Activated CD8-positive, alpha-beta memory T cell treated with anti-CD3 and anti-CD28 coated beads, Interleukin-2, amount 50 U/mL, for 24 hours (primary cell): ENCODE measurements at regions not wholly inside any gene's neighbourhood (a gene's known extent, or its start where the extent isn't known, plus 50 kb on each side); places are given as distances from the start of the nearest gene placed in this dataset.
"Not testable (repeated sequence)": the region's sequence is repeated elsewhere in the genome, so short reads cannot be mapped to it uniquely, and the experiment has no call there.

Experiments used
- DNase-seq: peaks from one replicate; pipeline ENCODE4 v3.0.0-alpha.2; 2020; ENCODE audit errors: extremely low read depth

GRCh38 chr12:131613678-131614077 lies 97.2 kb upstream of the SFSWAP start:
- DNase-seq: no peak

DNA sequence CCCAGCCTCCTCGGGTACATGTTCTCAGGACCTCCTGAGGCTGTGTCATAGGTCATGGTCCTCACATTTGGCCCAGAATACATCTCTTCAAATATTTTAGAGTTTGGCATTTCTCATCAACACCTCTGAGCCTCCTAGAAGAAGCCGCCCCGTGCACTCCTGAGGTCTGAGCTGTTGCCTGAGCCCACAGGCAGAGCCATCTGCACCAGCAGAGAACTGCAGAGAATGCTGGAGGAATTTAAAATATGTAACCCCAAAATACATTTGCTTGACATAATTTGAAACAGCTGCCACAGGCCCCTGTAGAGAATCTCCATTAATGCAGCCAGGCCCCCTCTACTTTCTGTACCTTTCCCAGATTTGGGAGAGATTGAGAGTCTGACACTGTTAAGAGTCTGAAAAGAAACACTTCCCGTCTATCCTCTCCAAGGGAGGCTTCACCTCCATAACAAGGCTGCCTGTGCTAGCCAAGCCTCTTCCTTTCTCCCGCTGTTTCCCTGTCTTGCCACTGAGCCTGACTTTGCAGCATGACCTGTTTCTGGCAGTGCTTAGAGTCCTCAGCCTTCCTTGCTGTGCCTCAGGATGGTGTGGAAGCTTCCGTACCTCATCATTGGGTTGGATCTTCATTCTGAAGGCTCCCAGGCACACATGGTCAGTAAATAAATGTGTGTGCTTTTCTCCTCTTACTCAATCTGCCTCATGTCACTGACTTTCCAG lies 95.4 kb upstream of the SFSWAP start:
- no peak for DNase-seq

DNA sequence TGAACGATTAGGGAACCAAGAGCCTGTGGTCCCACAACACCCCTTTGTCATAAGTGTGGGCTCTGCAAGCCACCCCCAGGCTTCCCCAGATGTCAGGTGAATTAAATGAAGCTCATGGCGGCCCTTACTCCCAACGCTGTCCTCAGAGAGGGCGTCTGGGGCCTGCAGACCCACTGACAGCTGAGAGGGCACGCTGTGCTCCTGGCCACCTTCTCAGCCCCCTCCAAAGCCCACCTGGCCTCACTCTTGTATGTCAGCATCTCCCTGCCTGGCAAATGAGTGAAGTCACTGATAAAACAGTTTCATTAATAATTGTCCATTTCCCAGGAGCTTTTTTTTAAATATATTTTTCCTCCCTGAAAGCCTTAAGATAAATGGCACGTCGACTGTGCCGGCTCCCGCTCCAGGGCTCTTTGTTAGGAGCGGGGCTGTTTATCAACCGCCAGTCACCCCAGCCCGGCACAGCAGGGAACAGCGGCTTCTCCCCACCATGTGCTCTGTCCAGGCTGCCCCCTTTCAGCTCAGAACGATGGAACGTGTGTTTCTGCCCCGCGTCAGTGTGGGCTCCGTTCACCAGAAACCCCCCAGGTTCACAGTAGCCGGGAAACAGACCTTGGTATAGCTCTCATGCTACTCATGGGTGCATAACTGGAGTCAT lies 94.7 kb upstream of the SFSWAP start:
- DNase-seq: no peak

- DNase-seq: no peak
Observed at GRCh38 chr12:131616738-131617137, 94.2 kb upstream of the SFSWAP start.

DNA sequence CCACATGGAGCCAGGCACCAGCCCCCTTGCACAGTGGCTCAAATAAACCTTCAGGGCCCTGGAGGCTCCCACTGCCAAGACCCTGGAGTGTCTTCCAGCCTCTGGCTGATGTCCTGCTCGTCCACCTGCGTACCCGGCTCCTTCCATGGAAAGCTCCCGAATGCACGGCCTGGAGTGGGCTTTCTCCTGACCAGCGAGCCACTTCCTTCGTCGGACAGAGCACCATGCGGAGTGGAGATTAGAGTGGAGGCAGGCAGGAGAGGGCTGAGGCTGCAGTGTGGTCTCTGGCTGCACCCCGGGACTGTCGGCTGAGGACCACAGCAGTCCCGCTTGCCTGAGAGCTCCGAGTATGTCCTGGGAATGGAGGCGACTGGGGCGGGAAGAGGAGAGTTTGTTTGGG lies 93.7 kb upstream of the SFSWAP start:
- no peak for DNase-seq

DNA sequence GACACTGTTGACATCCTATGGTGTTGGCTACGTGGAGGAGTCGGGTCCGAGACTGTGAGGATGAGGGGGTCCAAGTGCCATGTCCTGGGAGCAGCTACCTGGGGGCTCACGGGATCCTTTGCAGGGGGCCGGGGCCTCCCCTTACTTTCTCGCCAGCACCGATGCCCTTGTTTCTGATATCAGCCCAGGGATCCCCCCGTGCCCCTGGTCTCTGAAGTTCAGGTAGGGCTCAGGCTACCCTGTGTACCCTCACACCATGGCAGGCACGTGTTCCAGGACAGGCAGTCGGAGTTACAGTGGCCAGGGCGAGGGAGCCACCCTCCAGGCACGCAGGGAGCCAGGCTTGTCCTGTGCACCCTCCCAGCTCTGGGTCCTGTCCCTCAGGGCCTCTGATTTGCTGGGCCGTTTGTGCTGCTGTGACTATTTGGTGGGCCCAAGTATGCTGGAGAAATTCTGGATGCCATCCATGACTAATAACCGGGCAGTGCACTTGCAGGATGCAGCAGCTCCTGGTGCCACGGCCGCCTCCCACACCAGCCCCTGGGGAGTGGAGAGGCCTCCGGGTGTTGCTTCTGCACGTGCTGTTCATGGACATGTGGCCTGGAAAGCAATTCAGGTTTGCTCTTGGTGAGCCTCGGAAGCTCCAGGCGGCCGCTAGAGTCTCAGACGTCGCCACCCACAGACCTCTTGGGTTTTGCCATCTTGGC lies 93.1 kb upstream of the SFSWAP start:
- DNase-seq: no peak

DNA sequence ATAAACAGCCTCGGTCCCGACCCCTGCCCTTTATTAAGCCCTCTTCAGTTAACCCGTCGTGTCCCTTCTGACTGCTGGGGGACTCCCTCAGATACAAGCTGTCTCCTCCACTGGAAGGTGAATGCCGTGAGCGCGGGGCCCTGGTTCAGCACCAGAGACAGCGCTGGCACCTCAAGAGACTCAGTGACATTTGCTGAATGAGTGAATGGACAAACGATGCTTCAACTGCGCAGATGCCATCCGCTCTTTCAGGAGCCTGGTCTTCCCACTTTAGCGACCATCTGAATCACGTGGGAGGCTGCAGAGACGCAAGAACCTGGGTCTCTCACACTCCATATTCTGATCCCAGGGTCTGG lies 92.6 kb upstream of the SFSWAP start:
- no peak for DNase-seq

DNA sequence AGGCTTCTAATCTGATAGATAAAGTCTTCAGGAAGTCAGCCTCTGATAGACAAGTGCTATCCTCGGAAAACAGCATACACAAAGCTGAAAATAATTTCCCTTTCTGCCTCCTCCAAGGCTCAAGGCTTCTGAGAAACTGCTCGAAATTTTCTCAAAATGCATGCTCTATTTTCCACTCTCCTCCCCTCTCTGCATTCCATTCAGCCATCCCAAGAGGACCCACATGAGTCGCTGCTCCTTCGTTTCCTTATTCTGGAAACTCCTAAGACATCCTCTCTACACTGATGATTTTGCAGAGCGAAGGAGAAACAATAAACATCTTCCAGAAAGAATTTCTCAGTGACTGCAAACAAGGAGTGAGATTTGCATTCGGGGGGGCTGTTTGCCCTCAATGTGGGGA lies 92.2 kb upstream of the SFSWAP start:
- DNase-seq: no peak

GRCh38 chr12:131619106-131619642 lies 91.7 kb upstream of the SFSWAP start:
- no peak for DNase-seq

- DNase-seq: no peak
Observed at GRCh38 chr12:131619736-131620506, 91.0 kb upstream of the SFSWAP start.

DNA sequence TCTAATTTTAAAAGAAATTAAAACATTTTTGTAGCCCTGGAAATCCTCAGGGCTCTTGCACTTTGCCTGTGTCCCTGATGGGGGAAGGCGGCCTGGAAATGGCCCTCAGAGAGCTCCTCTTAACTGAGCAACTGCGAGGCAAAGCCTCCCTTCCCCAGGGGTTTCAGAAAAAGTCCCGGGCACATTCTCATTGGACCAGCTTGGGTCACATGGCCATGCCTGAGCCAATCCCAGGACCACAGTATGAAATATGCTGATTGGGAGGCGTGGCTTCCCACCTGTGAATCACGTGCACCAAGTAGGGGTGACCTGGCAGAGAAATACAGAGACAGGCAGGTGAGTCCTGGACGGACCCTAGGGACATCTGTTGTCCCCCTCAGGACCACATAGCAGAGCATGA lies 90.4 kb upstream of the SFSWAP start:
- no peak for DNase-seq

GRCh38 chr12:131620946-131621681 lies 89.8 kb upstream of the SFSWAP start:
- no peak for DNase-seq

- DNase-seq: no peak
Observed at GRCh38 chr12:131621701-131622421, 89.0 kb upstream of the SFSWAP start.

DNA sequence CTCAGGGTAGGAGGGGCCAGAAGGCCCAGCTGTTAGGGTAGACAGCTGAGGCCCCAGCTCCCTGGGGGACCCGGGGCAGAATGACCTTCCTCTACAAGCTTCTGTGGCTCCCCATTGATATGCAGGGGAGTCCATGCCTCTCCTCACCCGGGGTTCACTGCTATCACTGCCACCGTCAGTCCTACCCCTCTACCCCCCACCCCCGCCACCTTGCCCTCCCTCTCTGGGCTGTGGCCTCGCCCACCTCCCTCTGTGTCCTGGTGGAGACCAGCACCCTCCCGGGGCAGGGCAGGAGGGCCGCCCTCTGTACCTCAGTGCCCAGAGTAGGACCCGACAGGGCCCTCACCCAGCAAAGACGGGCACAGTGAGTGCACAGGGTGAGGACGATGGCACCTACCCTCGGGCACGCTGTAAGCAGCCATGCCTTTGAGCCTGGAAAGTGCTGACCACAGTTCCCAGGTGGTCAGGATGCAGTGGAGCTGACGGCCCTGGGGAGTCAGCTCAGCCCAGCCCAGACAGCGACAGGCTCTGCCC lies 88.4 kb upstream of the SFSWAP start:
- DNase-seq: no peak

DNA sequence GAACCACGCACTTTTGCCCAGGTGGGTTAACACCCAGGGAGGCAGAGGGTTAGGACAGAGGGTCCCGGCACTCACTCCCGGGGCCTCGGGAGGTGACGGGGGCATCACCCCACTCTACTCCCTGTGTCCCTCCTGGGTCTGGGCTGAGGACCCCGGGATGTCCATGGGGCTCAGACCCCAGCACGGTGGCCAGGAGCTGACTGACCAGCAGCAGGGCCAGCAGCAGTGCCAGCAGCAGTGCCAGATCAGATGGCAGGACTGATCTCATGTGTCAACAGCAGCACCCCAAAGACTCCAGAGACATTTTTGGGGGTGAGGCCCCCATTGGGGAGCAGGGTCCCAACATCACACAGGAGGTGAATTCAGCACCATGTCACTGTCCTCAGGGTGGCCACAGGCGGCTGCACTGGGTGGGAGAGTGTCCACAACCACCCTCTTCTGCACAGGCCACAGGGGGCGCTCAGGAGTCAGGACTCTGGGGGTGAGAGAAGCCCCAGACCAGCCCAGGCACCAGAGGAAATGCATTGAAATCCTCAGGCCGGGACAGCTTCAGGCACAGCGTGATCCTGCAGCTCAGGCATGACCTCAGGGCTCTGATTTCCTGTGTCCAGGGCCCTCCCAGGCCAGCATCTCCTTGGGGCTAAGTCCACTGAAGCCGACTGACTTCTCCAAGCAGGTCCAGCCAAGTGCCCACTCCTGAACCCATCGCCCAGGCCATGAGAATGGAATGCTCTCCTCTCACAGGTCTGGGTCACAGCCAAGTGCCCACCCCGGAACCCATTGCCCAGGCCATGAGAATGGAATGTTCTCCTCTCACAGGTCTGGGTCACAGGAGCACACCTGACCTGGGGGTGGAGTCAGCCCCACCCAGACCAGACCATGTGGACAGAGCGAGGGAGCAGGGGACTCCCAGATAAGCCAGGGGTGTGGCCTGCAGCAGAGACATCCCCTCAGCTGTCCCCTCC lies 87.2 kb upstream of the SFSWAP start:
- not testable (repeated sequence) for DNase-seq

DNA sequence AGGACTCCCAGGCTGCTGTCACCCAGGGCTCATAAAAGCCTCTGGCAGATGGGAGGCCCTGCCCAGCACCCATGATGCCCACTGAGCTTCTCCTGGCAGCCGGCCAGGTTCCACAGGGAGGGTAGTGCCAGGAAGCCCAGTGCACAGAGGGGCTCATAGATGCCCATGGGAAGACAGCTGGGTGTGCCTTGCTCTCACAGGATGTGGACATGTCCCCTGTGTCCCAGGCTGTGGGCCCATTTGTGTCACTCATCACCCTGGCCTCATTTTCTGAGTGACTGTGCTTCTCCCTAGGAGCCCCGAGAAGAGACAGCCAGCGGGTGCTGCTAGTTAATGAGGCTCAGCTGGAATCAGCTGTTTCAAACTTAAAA lies 86.5 kb upstream of the SFSWAP start:
- not testable (repeated sequence) for DNase-seq

DNA sequence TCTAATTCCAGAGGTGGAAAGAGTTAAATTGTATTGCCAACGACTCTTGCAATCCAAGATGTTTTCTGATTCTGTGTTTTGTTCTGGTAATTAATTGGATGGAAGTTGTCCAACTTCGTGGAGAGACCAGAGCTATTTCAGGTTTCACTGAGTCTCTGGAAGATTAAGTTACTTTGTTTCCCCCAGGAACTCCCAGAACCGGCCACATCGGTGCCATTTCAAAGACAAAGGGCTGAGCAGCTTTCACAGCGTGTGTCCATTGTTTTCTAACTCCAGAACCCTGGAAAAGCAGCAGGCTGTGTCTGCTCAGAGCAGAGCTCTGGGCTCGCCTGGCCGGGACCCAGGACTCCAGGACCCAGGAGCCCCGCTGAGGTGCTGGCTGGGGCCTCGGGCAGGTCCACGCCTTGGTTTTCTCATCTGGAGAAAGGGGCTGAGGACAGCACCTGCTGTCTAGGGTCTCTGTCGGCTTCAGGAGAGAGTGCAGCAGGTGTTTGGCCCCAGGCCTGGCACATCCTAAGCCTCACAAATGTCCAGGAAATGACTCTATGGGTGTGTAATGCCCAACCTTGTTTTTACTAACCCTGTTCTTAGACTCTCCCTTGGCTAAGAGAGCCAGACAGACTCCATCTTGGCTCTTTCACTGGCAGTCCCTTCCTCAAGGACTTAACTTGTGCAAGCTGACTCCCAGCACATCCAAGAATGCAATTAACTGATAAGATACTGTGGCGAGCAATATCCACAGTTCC lies 86.0 kb upstream of the SFSWAP start:
- DNase-seq: not testable (repeated sequence)

GRCh38 chr12:131625966-131626722 lies 84.7 kb upstream of the SFSWAP start:
- DNase-seq: not testable (repeated sequence)
